COLO668 (cell line): ENCODE measurements at regions not wholly inside any gene's neighbourhood (a gene's known extent, or its start where the extent isn't known, plus 50 kb on each side); places are given as distances from the start of the nearest gene placed in this dataset.

Experiments
- DNase-seq: peaks from one replicate; lab custom pipeline; 2025; ENCODE audit not compliant: unreplicated experiment; lab: John Stamatoyannopoulos, UW

DNA sequence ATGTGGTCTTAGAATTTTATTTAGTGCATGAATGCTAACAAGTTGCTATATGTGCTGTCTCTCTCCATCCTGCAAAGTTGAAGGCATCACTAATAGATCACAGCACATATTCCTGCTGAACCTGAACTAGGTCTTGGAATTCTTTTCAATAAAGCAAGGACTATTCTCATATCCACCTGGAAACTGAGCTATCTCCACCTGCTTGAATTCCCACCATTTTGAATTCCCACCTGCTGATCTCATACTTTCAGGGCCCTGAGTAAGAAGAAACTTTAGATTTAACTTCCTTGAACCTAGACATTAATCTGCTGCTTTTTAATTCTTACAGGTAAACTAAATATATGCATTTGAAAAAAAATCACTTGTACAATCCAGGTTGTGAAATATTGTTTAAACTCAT lies 445.3 kb upstream of the CCL2 start:
- no peak for DNase-seq

DNA sequence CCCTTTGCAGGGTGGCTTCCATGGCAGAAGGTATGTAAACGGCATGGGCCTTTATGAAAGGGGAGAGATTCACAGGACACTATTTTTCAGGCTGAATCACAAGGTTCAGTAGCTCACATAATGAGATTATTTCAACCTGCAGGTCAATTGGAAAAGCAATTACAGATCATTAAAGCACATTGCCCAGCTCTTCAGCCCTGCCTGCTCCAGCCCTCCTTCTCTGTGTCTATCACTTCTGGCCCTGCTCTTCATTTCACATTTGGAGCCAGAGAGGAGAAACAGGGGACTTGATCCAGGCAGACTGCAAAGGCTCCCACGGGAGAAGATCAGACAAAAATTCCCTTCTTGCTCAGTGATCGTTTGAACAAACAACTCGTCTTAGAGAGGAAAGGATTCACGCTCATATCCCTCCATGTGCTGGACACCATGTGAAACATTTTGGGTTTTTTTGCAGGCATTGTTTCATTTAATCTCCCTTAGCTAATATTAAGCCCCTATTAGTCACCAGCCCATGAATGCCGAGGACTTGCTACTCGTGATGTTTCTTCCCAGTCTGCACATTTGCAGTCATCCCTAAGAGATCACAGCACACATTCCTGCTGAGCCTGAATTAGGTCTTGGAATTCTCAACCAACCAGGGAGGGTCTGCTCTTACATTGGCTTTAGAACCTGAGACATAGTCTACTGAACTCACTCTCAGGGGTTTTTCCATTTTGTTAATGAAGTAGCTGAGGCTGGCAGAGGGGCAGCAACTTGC lies 443.9 kb upstream of the CCL2 start:
- no peak for DNase-seq

DNA sequence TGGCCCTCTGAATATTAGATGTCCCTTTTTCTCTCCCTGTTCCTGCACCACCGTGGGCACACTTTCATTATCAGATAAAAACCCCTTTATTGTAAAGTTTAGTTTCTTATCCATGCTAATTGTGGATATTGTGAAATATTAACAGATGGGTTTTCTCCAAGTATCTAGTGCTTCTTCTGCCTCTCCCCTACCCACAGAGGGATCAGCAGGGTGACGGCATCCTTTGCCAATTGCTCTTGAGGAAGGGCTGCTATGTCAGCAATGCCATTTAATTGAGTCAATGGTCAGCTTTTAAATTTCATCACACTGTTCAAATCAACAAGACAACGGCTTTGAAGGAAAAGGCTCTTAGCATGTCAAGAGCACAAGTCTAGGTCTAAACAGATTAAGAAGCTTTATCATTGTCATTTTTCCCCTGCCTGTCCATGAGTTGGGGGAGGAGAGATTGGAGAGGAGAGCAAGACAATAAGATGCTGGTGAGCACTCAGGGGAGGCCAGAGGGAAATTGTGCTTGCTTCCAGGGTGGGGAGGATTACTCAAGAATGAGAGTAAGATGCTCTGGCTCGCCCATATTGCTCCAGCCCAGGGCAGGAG lies 443.0 kb upstream of the CCL2 start:
- DNase-seq, result no peak

DNA sequence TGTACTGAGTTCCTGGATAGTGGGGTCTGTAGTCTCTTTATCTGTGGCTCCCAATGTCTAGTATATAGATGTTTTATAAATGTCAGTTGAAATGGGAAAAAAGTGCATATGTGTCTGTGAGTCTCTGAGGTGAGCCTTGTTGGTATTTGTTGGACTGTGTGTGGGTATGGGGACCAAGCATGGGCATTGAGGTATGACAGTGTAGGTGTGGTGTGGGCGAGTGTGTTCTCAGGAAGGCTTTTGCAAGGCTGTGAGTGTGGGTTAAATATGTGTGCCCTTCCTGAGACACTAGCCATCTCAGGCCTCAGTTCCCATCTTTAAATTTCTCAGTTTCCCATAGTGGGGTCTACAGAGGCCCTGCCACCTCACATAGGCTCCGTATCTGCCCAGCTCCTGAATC lies 440.2 kb upstream of the CCL2 start:
- DNase-seq, result no peak

DNA sequence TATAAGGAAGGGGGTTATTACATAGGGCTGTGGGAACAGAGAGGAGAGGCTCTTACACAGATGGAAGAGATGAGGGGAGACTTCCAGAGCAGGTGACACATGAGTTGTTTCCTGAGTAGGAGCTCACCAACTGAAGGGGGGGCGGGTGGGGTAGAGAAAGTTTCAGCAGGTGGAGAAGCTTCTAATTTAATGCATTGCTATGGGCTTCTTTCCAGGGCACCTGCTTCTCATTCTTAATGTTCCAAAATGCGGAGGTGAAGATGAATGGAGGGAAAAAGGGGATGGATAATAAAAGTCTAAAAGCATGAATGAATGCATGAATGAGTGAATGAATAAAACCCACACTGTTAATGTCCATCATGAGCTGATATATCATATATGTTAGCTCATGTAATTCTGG lies 439.0 kb upstream of the CCL2 start:
- no peak for DNase-seq

DNA sequence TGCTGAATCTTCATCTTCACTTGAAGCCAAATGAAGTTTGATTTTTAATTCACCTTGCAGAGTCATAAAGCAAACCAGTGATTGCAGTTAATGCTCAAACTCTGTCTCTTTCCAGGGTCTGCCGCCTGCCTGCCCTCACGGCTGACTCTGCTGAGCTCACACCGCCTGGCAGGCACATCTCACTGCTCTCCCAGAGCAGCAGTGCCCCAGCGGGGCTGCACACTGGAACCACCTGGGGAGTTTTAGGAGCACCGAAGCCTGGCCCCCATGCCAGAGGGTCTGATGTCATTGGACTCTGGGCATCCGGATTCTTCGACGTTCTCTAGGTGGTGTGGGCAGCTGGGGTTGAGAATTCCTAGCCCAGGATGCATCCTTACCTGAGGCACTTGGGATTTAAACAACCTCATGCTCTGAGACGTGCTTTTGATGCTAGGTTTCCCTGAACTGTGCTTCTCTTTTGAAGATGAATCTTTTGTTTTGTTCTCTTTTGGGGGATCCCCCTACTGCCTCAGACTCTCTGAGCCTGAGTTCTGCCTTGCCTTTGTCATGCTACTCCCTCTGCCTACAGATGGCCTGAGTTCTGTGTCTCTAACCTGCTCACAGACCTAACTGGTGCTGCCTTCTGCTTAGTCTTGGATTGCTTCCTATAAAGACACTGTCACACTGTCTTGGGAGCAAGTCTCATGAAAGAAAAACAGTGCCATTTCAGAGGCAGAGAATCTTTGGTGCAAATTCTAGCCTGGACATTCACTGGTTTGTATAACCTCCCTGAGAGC lies 438.1 kb upstream of the CCL2 start:
- DNase-seq, result no peak

DNA sequence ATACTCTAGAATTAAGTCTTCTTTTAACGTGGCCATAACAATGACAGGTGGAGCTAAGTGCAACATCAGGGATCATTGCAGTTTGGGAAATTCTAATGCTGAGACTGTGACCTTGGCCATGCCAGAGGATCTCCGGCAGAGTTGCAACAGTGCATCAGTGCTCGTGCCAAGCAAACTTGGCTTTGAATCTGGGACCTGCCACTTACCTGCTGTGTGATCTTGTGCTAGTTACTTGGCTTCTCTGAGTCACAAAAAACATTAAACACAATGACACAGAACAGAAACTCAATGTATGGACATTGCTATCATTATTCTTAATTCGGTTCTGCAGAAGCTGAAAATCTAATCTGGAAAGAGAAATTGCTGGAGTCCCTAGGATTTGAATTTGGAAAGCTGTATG lies 435.5 kb upstream of the CCL2 start:
- DNase-seq, result no peak

DNA sequence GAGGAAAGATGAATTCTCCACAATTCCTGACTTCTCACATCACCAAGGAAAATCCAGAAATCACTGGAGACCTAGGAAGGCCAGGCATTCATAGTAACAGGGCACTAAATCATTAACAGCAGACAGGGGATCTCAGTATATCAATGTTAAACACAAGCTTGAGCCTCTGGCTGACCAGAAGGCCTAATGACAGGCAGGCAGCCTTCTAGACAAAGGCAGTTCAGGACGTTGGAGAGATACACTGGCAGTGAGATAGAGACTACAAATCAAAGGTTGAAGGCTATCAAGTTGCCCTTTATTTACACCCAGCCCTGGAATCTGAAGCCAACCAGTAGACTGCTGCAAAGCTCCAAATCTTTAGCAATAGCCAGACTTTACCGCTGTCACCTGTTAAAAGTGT lies 422.8 kb upstream of the CCL2 start:
- DNase-seq, result no peak

DNA sequence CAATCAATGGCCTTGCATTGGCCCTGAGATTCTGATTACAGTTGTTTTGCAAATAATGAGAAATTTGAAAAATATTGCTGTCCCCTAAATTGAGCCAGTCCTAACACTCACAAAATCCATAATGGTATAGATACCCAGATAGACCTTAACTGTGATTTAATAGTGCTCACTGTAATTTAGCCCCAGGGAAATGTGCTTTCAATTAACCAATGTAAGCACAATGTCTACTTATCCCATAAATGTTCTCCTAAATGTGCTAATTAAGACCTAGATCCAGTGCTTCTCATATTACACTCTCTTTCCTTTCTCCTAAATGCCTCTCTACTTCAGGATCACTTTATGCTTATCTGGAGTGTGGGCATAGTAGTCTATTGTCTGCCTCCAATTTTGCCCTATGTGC lies 417.8 kb upstream of the CCL2 start:
- no peak for DNase-seq

DNA sequence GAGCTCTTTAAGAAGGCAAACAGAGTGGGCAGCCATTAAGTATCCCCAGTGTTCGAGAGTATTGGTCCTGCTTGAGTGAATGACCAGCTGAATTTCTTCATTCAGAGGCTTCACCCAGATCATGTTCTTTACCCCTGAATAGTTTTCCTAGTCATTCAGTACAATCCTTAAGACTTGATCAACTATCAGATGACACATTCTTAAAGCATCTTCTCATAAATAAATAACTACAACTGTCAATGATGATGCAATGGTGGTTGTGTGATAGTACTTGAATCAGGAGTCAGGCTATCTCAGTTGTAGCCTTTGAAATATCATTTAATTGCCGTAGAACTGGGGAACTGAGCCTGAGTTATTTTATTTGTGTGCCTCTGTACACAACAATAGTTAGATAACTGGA lies 416.8 kb upstream of the CCL2 start:
- no peak for DNase-seq

DNA sequence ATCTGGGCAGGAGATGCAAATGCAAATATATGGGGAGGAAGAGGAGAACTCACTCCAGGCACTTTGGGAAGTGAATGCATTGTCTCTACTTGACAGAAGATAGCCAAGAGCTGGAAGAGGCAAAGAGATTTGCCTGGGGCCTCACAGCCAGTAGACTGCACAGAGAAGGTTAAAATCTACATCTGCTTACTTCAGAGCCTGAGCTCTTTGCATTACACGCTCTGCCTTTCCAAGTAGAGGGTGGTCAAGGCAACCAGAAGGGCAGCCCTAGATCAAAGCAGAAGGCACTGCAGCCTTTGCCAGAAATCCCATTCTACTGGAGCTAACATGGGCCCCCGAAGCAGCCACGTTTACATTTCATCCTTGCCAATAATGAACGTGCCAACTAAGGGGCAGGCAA lies 407.2 kb upstream of the CCL2 start:
- no peak for DNase-seq

DNA sequence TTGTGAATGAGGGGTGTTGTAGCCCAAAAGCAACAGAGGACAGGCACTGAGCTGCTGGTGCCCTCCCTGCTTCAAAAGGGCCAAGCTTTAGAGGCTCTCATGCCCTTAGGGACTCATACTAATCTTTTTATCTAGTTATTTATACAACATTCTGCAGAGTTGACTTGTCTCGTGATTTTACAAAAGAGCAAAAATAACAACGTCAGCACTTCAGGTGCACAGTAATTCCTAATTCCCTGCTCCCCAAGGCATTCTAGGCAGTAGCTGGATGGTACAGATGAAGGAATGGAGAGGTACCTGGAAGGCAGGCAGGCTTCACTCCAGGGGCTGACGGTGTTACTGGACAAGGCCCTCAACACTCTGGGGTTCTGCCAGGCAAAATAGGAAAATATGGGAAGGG lies 406.7 kb upstream of the CCL2 start:
- DNase-seq, result no peak

DNA sequence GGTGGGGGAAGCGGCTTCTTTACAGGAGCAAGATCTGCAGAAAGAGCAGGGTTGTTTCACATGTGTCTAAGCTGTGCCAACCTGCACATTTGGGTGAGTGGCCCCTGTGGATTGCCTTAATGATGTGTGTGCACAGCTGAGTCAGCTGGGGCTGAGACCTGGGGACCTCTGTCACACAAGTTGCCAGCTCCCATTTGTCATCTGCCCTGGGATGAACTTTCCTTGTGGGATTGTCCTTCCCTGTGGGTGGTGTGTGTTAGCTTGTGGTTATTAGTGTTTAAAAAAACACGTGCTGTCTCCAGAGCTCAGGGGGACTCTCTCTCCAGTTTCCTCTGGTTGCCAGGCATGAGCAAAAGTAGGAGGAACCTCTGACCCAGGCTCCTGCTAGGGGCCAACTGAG lies 400.5 kb upstream of the CCL2 start:
- no peak for DNase-seq

DNA sequence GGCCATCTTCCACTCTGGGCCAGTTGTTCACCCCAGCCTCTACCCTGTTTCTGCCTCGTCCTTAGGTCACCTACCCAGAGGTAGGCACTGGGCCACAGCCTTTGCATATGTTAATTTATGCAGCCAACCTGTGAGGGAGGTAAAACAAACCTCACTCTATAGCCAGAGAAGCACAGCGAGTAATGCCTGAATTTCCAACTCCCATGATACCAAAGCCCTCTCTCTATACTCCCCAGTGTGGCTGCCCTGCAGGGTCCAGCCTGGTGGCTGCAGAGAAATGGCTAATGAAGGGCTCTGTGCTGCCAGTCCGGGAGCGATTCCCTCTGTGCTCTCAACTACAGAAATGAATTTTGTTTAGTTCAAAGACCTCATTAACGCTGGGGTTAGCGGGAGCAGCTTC lies 397.0 kb upstream of the CCL2 start:
- DNase-seq, result no peak

DNA sequence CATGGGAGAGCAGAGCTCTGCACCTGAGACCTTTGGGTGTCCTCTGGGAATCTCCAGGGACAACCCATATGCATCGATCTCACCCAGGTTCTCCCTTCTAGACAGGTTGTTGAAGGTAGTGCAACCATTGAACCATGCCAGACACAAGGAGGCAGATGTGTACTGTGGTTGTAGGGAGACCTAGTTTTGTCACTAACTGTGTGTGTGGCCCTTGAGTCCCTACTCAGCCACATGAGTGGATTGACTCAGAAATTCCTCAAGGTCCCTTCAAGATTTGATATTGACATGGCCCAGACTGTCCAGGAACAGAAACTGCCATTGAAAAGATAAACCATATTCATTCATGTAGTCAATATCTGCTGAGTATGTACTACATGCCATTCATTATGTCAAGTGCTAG lies 396.4 kb upstream of the CCL2 start:
- DNase-seq, result no peak

DNA sequence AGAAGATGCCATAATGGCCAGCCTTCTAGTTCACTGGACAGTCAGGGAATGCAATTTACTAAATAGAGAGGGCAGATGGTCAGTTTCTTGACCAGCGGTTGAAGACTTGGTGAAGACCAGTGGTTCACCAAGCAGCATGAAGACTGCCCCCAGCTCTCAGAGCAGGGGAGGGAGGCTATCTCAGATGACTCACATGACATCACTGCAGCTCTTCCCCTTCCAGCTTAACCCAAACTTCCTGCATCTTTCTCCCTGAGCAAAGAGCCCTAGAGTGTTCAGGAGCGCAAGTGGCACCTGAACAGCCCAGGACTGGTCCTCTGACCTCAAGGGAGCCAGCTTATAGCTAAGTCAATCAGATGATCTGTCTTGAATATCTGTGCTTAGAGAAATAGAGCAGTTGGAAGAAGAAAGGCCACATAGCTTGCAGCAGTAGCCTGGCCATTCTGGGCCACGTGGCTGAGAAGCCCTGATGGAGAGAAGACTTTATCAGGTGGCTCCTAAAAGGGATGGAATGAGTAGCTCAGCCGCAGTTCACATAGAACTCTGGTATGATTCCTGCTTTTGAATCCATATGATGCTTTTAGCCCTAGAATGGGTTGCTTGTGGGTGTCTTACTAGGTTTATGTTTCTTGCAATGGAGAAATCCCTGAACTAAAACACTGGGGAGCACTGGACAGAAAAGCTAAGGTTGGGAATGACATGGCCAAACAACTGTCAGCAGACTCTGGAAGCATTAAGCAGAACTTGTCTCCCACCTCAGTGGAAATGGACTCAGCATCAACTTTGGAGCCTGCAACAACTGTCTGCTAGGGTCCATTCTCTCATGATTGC lies 392.1 kb upstream of the CCL2 start:
- DNase-seq, result no peak

DNA sequence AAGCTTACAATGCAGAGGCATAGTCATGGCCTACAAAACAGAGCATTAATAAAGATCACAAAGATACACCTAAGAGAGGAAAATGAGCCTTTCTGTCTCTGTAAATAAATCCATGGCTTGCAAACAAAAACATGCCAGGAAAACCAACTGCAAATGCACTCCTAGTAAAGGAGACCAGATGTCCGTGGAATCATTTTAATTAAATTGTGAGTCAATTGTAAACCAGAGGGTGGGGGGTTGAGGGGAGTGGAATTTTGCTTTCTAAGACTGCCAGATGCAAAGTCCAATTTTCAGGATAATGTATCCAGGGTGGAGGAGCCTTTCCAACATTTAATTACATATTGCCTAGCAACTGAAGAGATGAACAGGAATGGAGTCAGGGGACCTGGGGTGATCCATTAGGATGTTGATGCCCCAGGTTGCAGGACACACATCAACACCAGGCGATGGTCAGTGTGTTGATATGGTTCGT lies 390.3 kb upstream of the CCL2 start:
- no peak for DNase-seq

DNA sequence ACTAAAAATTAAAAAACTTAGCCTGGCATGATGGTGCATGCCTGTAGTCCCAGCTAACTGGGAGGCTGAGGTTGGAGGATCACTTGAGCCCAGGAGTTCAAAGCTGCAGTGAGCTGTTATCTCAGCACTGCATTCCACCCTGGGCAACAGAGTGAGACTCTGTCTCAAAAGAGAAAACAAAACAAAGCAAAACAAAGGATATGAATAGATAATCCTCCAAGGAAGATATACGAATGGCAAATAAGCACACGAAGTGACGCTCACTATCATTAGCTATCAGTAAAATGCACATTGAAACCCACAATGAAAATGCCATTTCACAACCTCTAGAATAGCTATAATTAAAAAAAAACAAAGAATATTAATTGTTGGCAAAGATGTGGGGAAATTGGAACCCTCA lies 386.2 kb upstream of the CCL2 start:
- DNase-seq, result no peak

DNA sequence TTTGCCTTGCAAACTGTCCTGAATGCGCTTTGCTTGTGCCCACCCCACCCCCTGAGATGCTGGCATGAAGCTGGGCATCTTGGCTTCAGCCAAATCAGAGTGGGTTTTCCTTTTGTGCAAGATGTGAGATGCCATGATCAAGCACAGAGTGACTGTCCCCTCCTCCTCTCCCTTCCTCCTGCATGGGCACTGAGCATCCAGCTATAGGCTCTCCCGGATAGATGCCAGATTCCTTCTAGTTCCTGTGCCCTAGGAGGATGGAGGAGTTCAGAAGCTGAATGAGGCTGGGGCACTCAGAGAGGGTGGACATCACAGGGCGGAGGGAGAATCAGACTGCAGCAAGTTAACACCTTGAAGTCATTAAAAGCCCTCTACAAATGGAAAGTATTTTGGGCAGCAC lies 384.1 kb upstream of the CCL2 start:
- no peak for DNase-seq

DNA sequence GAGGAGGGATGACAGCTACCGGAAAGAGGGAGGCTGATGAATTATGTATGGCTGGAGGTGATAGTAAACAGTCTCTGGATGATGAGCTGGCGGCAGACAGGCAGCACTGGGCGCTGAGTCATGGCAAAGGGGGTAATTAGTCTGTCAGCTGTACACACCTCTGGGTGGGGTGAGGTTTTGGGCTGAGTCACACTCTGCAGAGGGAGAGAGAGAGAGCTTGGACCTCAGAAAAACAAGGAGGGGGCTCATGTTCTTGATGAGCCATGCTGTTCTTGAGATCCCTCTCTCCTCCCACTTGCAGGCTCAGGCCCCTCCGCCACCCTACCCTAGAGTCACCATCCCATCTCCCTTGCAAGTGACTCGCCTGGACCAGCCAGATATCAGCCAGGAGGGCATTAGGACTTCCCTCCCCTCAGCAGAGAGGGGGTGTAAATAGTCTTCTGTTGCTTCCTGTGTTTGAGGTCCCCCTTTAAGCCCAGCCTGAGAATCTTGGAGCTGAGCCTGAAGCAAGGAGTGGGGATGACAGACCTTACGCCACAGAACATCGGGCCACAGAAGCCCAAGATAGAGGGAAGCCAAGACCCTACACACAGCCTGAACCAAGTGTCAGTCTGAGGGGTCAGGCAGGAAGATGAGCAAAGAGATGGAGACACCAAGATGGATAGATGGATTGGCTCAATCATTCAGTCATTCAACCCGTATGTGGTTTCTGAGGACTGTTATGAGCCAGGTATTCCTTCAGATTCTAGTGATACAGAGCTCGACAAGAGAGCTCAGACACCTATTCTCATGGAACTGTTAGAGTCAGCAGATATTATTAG lies 383.2 kb upstream of the CCL2 start:
- DNase-seq, result peak; percentile 0

DNA sequence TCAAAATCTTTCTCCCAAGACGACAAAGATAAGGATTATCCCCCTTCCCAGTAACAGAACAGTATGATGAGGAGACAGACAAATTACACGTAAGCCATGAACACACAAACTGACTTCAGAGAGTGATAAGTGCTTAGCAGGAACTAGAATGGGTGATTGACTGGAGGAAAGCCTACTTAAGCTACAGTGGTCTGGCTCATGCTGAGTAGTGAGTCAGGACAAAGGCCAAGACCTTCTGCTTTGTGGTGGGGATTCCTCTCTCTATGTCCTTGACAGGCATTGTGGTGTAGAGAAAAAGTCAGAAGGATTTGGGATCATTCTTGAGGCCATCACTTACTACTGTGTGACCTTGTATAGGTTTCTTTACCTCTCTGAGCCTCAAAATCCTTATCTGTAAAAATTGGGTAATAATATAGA lies 381.9 kb upstream of the CCL2 start:
- DNase-seq, result no peak
